DND-41 (cell line): ENCODE measurements at regions not wholly inside any gene's neighbourhood (a gene's known extent, or its start where the extent isn't known, plus 50 kb on each side); places are given as distances from the start of the nearest gene placed in this dataset.

Experiments
- EZH2 ChIP-seq: IDR thresholded peaks from 3 replicates; pipeline ENCODE4 v1.6.1; 2012; ENCODE audit warnings: borderline replicate concordance, low read depth, mild to moderate bottlenecking, moderate library complexity, low read length, inconsistent platforms; ENCODE audit not compliant: severe bottlenecking
- TF ChIP-seq, protein P1 (sequence below): IDR thresholded peaks from 2 replicates; pipeline ENCODE4 v1.5.1; 2012; ENCODE audit warnings: borderline replicate concordance, low read length, moderate library complexity, mild to moderate bottlenecking; ENCODE audit not compliant: poor library complexity, severe bottlenecking; ENCODE audit errors: extremely low read depth

DNA sequence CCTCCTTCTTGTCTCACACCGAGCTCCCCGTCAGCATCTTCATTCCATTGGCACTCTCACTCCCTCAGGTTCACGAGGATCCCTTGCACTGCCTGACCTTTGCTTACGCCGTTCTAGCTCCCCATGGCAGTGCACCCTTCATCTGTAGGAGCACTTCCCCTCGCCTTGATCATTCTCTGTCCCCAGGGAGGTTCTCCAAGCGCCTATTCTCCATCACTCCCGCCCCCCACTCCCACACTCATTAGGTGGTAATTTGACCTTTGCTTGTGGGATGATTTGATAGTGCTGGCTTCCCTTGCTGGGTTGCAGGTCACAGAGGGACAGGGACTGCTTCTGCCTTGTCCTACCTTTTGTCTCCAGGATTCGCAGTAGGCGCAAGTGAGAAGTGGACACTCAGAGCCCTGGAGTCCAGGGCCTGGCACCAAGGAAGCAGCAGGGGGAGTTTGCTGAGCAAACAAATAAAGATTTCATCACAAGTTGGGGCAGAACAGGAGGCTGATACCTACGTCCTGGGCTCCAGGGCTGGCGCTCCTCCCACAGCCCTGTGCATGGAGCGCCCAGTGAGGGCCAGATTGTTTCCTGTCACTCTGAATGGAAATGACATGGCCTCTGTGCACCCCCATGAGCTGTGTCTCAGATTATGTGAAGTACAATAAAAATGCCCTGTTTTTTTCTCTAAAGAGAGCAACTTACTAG, 82.0 kb upstream of the RUNX3 start:
- TF ChIP-seq, protein P1, sequence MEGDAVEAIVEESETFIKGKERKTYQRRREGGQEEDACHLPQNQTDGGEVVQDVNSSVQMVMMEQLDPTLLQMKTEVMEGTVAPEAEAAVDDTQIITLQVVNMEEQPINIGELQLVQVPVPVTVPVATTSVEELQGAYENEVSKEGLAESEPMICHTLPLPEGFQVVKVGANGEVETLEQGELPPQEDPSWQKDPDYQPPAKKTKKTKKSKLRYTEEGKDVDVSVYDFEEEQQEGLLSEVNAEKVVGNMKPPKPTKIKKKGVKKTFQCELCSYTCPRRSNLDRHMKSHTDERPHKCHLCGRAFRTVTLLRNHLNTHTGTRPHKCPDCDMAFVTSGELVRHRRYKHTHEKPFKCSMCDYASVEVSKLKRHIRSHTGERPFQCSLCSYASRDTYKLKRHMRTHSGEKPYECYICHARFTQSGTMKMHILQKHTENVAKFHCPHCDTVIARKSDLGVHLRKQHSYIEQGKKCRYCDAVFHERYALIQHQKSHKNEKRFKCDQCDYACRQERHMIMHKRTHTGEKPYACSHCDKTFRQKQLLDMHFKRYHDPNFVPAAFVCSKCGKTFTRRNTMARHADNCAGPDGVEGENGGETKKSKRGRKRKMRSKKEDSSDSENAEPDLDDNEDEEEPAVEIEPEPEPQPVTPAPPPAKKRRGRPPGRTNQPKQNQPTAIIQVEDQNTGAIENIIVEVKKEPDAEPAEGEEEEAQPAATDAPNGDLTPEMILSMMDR, result no peak
- no peak for TF ChIP-seq EZH2
